Fibroblast of gingiva (primary cell): ENCODE measurements at regions not wholly inside any gene's neighbourhood (a gene's known extent, or its start where the extent isn't known, plus 50 kb on each side); places are given as distances from the start of the nearest gene placed in this dataset.

Experiments
- DNase-seq: peaks from one replicate; pipeline ENCODE4 v3.0.0-alpha.2; 2011; ENCODE audit warnings: low read depth

DNA sequence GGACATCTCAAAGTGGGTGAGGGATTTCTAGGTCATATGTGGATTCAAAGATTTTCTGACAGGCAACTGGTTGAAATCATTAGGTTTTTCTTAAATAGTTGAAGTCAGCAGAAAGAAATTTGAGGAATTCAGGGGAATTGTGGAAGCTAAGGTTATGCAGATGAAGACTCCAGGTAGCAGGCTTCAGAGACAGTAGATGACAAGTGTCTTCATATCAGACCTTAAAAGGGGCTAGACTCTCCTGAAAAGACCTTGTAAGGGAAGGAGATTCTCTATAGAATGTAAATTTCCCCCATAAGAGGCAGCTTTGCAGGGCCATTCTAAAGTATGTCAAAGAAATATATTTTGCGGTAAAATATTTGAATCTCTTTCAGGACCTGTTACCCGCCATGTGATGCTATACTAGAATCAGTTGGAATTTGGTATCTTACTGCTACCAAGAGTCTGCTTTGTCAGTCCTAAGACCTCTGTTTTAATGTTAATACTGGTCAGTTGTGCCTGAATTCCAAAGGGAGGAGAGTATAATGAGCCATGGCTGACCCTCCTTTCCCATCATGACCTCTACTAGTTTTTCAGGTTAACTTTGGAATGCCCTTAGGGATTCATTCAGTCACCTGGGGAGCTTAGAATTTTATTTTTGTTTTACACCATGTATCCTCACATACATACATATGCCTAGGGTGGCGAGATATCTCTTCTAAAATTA lies 1115.5 kb upstream of the SLC10A2 start:
- DNase-seq: no peak

DNA sequence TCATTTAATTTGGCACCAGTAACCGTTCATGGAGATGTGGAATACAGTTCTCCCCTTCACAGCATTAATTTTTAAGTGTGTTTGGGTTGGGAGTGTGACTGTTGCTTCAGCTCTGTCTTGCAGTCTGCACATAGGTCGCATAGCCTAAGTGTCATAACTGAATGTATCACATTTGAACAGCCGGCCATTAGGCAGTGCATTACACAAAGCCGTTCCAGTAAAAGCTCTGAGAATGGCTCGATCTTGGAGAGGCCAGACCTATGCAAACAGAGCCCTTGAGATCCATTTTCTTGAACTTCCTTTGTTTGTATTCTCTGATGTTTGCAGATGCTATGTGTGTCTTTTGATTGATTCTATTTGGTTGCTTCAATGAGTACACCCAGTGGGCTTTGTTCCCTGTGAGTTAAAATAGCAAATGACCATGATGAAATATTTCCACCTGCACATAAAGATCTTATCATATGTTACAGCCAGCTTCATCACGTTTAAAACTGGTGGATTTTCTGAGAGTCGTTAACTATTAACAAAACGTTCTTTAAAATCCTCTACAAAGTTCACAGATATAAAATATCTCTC lies 1104.9 kb upstream of the SLC10A2 start:
- DNase-seq: no peak

DNA sequence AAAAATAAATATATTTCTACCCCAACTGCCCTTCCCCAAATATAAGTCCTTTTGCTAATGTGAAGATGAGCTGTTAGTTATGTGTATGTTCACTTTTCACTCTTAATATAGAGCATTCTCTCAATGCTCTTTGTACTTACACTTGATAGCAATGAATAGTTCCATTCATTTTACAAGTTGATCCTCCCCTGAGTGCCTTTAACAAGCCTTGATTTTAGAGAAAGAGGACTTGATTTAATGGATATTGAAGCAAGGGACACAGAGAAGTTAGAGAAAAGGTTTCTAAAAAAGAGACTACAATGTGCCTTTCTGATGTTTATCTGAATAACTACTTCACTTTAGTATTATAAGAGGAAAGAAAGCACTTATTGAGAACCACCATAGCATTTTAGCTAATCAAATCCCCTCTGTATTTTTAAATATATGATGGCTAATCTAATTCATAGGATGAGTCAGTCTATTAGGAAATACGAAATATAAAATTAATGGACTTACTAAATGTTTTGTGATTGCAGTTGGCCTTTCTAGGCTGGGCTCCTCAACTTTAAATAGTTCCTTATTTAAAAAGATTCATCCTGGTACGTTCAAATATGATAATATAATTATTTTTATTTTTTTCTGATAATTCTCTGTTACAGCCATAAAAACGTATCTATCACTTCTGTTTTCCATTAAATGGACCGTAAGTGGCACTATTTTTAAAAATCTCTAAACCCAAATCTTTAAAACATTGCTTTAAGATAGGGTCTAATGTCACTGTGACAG lies 1097.8 kb upstream of the SLC10A2 start:
- DNase-seq: no peak

DNA sequence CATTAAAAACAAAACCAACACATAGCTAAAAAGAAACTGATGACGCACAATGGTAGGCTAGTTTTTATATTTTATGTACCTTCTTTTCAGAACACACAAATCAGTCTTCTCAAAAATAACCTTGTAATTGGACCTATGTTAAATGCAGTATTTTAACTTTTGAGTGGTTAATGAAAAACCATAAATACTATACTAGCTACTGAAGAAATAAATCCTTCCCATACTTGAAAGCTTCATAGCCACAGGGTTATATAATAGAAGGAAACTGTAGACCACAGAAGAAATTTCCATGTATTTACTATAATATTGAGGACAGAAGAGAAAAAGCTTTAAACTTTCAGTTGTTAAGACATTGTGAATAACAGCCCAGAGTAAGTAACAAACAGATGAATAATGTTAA lies 1094.3 kb upstream of the SLC10A2 start:
- no peak for DNase-seq

DNA sequence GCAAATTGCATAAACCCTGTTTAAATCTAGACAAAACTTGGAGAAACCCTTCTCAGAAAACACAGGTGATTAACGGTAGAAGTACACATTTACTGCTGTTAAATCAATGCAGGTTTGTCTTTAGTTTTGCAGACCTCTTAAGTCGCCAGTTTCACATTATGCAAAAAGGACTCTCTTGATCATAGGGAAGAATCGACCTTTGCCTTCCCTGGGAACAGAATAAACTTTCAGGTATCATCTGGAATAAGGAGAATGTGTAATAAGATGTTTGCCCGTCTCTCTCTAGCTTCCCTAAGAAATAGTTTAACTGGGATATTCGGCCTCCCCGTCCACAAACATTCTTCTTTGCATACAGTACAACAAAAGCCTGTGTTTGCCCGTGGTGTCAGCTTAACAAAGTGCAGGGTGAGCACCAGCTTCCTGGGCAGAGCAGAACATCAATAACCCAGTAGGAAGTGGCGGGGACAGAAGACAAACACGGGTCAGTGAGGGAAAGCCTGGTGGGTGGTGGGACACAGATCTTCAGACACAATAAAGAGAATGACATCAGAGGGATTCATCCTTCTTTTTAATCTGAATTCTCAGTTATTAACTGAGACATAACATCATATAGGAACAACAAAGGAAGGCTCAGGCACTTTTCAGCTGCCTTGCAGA lies 1077.7 kb upstream of the SLC10A2 start:
- no peak for DNase-seq

DNA sequence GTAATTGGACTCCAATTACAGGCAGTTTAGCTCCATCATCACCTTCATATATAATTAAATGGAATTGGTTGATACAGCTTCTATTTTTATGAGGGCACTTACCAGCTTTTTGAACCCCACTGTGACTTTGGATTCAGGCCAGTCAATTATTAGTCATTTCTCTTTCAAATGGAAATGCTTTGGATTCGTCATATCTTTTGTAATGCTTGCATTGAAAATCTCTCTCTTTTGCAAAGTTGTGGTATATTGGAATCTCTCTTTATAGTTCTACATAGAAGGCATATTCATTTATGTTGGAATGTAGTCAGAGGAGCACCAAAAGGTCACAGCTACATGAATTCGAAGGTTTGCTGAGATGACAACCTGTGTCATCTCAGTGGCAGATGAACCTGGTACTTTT lies 1074.3 kb upstream of the SLC10A2 start:
- DNase-seq: no peak

DNA sequence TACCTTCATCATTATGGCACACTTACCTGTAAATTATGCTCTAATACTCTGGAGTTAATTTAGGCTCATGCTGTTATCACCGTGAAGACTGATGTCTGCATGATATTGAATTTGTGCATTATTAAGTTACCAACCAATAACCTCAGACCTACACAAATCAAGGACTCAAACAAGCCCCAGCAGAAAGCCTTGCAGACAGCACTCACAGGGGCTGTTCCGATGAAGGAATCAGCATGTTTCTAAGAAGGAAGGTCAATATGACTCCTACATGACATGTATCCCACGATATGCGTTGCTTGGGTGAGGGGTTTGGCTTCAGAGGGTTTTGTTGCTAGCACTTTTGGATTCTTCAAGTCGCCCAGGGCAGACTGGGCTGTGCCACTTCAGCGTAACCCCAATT lies 1071.2 kb upstream of the SLC10A2 start:
- DNase-seq: no peak

DNA sequence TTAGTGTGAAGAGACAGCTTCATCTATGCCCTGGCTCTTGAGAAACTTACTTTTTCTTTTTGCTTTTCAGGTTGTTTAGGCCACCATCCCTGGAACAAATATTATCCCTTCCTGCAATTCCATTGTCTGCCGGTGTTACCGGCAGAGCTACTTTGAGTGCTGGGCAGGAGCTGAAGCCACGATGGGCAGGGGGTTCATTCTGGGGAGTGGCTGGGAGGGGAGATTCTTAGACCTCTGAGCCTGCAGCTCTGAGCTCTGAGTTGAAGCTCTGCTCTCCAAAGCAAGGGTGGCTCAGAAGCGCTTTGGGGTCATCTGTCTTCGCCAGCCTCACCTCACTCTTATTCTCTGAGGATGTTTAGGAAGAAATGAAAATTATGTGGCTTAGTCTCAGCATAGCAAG lies 1066.6 kb upstream of the SLC10A2 start:
- no peak for DNase-seq

DNA sequence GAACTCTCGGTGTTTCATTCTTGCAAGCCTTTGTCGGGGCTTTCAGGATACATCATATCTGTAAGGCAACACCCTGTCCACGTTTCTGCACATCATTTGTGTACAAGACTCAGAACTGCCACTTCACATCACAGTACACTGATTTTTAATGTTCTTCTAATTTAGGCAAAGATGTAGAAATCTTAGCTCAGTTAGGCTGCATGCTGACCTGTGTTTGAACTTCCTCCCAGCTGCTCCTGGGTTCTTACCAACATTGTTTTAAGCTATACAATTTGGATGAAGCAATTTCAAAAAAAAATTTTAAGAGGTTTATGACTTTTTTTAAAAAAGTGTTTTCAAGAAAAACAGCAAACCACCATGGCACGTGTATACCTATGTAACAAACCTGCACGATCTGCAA lies 1047.9 kb upstream of the SLC10A2 start:
- DNase-seq: no peak

DNA sequence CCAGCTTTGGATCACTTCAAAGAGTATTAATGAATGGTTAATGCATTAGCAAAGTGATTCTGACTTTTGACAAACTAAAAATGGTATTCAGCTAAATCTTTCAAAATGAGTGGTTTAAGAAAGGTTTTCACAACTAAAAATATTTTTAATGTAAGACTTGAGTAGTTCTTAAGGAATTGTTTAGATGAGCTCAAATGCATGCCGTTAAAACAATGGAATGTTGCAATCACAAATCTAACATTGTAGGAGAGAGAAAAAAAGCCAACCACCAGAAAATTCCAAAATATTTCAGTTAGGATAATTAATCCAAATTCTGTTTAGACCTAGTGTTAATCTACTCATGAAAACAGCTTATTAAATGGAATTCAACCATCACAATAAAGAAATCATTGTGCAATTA lies 1044.8 kb upstream of the SLC10A2 start:
- DNase-seq: no peak

DNA sequence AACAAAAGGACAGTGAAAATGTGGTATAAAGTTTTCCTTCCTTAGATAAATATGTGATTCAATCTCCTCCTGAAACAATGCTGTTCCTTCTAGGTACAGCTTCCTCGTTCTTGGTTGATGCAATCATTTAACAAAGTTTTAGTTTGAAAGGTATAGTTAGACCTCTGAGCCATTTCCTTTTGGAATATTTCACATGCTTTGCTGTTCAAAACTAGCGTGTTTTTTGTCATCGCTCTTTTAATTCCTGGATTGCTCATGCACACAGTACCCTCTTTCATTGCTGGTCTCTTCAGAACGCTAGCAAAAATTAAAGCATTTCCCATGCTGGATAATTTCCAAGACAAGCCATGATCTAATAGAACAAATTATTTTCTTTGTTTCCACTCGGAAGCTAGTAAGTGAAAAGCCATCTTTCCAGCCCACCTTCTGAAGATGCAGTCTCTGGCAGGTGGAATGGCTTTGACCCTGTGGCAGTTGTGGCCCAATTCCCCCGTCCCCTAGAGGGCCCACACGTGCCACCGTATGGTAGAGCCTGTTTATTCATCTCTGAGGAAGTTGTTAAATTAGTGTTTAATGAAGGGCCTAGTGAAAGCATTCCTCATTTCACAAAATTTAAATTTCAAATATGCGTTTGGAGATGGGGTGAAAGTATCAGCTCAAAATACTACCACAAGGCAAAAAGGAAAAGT lies 1040.6 kb upstream of the SLC10A2 start:
- no peak for DNase-seq

DNA sequence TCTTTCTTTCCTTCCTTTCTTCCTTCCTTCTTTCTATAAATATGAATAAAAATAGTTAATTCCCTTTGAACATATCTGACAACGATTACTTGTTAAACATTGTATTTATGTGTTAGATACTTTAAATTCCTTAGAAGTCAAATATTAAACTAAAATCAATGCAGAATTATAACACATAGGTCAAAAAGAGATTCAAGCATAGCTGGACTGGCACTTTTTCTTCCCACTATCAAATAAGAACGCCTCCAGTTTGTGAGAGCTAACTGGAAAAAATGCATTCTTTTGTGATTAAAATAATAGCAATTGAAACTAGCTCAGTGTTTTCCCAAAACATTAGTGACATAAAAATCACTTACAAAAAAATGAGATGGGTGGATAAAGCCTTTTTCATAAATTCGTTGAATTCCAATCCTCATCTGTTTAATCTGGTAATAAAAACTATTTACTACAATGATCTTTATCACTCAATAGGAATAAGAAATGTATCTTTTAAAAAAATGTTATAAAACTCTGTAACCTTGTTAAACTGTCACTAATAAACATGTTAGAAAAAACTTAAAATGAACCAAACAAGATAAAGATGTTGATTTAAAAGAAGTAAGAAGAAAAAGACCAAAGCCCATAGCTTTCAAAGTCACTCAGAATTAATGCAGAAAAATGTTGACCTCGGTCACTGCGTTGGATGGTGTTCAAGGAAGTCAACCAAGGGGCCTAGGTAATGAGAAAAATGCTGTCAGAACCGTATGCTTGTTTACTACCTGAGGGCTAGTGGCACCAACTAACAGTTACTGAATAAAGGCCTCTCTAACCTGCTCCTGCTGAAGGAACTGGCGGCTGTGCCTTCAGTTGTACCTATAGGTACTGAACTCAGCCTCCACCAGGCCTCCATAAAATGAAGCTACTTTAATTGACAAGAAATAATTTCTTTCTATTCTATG lies 1039.5 kb upstream of the SLC10A2 start:
- DNase-seq: no peak

DNA sequence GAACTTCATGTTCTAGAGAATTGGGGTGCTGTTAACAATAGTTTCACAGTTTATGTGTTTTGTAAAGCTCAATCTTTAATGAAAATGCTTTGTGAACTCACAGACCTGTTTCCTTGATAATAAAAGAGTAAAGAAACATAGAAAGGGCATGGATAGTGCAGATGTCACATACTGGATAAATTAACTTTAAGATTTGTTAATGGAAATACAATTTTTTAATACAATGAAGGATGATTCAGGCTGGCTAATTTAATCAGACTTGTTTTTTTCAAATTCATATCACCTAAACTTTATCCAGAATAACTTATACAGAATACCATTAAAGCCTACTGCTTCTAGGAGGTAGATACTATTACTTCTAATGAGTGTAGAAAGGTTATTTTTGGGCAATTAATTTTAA lies 1033.5 kb upstream of the SLC10A2 start:
- no peak for DNase-seq

DNA sequence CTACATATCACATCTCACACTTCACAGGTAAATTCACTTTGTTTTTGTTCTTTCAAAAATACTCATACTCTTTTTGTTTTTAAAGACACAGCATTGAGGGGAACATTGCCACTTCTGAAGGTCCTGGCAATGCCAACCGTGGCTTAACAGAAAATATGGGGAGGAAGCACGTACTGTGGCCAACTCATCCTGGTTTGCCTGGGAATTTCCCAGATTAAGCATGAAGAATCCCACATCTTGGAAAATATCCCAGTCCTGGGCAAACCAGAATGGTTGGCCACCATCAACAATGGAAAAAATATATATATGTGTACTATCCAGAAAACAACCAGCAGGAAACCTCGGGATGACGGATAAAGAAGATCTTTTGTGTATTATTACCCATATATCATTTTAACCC lies 1032.2 kb upstream of the SLC10A2 start:
- no peak for DNase-seq

DNA sequence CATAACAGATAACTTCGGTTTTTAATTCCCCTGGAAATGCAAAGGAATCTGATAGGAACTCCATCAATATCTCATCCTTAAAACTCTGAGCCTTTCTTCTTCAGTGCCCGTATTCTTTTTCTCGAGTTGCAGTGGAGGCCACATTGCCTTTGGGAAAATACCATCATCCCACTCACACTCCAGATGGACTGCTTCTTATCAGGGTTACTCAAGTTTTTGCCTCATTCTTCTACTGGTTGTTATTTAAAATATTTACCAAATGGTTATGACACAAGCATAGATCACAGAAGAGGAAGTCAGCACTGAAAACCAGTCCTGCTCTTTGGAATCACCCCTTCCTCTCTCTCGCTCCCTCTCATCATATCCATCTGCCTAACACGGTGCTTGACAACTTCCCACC lies 1020.5 kb upstream of the SLC10A2 start:
- DNase-seq: no peak

DNA sequence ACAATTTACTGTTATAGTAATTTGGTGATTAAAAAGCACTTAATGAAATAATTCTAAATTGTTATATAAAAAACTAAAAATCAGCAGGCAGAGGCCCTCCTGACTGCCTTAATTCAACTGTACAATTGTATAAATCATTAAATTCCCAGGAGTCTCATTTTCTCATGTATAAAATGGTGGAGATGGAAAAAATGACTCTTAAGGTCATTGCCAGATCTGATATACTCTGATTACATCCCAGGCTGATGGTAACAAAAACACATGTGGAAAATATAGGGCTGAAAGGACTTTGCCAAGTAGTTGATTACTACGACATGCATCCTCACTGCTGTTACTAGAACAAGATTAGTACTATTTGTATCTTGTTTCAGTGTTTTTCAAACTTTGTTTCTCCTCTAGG lies 1020.0 kb upstream of the SLC10A2 start:
- DNase-seq: no peak

DNA sequence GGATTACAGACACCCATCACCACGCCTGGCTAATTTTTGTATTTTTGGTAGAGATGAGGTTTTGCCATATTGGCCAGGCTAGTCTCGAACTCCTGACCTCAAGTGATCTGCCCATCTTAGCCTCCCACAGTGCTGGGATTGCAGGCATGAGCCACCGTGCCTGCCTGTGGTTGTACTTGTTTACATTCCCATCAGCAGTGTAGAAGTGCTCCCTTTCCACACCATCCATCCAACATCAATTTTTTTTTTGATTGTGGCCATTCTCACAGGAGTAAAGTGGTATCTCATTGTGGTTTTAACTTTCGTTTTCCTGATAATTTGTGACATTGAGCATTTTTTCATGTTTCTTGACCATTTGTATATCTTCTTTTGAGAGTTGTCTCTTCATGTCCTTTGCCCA lies 1019.4 kb upstream of the SLC10A2 start:
- no peak for DNase-seq

DNA sequence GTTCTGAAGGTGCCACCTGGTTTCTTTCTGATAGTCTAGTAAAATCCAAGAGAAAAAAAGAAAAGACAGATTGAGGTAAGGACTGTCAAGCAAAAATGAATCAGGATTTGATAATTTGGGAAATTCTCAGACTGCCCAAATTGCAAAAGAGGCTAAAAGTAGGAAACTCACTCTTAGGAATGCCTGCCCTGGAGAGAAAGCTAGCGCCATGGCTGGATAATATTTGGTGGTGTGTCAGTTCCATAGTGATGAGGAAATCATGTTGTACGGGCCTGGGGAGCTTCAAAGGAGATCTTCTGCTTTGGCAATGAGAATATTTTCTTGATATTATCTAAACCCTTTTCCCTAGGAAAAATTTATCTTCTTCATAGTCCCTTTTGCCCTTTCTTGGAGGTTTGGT lies 1008.1 kb upstream of the SLC10A2 start:
- DNase-seq: no peak

DNA sequence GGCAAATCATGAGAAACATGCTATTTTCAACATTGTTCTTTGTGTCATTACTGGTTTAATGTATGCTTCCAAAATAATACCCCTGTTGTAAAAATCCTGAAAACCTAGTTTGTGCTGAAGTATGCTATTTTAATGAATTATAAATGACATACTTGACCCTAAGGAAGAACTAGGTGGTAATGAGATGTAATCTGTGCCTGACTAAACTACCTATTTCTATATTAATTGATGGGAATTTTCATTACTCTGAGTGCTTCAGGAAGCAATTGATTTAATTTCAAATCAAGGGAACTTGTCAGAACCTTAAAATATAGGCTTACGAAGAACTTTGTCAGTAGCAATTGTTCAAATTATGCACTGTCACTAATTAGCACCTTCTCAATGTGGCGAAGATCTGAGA lies 1005.6 kb upstream of the SLC10A2 start:
- DNase-seq: no peak

DNA sequence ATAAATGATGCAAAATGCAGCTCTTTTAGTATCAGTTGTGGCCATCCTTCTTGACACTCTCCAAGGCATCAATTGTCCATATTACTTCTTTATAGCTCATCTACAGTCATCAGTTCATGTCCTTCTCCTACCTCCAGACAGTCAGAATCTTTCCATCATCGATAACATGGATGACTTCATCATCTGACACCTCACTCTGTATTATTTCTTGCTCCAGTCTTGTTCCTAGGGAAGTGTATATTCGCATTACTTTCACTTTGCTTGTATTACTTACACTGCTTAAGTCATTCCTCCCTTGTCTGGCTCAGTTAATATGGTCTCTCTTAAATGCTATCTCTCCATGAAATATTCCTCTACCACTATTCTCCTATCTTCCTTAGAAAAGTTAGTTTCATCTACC lies 999.1 kb upstream of the SLC10A2 start:
- no peak for DNase-seq

DNA sequence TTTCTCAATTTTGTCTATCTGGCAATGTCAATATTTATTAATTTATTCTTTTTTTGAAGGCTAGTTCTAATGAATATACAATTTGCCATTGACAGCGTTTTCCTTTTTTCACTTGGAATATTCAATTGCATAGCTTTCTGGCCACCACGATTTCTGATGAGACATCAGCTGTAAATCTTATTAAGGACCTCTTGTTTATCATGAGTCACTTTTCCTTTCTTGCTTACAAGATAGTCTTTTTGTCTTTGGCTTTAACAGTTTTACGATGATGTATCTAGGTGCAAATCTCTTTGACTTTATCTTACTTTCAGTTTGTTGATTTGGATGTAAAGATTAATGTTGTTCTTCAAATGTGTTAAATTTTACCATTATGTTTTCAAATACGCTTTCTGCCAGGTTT lies 991.6 kb upstream of the SLC10A2 start:
- DNase-seq: no peak
